Muscle layer of duodenum (tissue), 2 donors: ENCODE measurements at regions not wholly inside any gene's neighbourhood (a gene's known extent, or its start where the extent isn't known, plus 50 kb on each side); places are given as distances from the start of the nearest gene placed in this dataset.
"Not testable (repeated sequence)": the region's sequence is repeated elsewhere in the genome, so short reads cannot be mapped to it uniquely, and the experiment has no call there.

Experiments
- H3K27ac ChIP-seq: one replicate; pipeline ENCODE4 v1.7.0; 2013; ENCODE audit warnings: mild to moderate bottlenecking, low read length
- H3K27me3 ChIP-seq: one replicate; pipeline ENCODE4 v1.7.0; 2013; ENCODE audit warnings: low read depth, mild to moderate bottlenecking, control low read depth, low read length
- H3K36me3 ChIP-seq, 2 donors: one replicate each; pipeline ENCODE4 v1.7.0; 2013; ENCODE audit warnings: low read length in 2 of 2, control low read depth in 1 of 2, mild to moderate bottlenecking in 1 of 2; ENCODE audit not compliant: insufficient read depth in 2 of 2, control insufficient read depth in 1 of 2
- H3K4me1 ChIP-seq, 2 donors: one replicate each; pipeline ENCODE4 v1.7.0; 2013; ENCODE audit warnings: low read length in 2 of 2, mild to moderate bottlenecking in 2 of 2, control low read depth in 1 of 2, moderate library complexity in 1 of 2; ENCODE audit not compliant: insufficient read depth in 2 of 2, control insufficient read depth in 1 of 2
- H3K4me3 ChIP-seq, 2 donors: one replicate each; pipeline ENCODE4 v1.7.0; 2013; ENCODE audit warnings: low read length in 2 of 2, low read depth in 1 of 2, mild to moderate bottlenecking in 1 of 2
- H3K9me3 ChIP-seq, 2 donors: one replicate each; pipeline ENCODE4 v1.7.0; 2013; ENCODE audit warnings: low read length in 2 of 2, control low read depth in 1 of 2, mild to moderate bottlenecking in 1 of 2; ENCODE audit not compliant: control insufficient read depth in 1 of 2
- donor health status: healthy.

DNA sequence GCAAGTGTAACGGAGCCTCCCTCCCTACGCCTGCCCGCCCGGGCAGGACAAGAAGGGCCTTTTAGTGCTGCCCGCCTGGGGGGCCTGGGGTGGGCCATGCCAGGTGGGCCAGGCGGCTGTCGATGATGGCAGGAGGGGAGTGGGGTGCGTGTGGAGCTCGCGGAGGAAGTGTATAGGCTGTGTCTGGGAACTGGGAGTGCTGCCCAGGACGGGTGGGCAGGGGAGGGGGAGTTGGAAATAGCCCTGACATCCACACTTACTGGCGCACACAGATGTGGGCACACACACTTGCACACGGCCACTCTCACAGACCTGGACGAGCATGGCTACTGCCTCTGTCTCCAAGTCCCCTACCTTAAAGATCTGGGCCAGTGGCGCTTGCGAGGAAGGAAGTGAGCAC lies 196.0 kb downstream of the TBC1D2B start:
- H3K27ac ChIP-seq, H3K4me1 ChIP-seq, H3K36me3 ChIP-seq, H3K9me3 ChIP-seq, H3K4me3 ChIP-seq, H3K27me3 ChIP-seq: not testable (repeated sequence)

DNA sequence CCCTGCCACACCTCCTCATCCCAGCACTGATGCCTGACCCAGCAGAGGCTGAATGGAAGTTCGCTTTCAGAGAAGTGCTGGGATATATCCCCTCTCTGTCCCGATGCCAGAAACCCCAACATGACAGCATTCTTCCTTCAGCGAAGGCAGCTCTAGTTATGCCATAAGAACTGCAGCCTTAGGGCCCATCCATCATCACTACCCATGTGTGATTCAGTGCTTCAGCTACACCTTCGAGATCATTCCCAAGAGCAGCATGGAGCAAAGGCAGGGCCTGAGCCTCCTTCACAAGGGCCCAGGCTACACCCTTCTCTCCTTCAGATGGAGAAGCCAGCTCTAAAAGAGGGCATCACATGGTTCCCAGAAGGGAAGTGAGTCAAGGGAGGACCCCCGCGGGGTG lies 198.0 kb downstream of the TBC1D2B start:
- H3K4me1 ChIP-seq, H3K4me3 ChIP-seq, H3K36me3 ChIP-seq, H3K27ac ChIP-seq, H3K9me3 ChIP-seq, H3K27me3 ChIP-seq: not testable (repeated sequence)

DNA sequence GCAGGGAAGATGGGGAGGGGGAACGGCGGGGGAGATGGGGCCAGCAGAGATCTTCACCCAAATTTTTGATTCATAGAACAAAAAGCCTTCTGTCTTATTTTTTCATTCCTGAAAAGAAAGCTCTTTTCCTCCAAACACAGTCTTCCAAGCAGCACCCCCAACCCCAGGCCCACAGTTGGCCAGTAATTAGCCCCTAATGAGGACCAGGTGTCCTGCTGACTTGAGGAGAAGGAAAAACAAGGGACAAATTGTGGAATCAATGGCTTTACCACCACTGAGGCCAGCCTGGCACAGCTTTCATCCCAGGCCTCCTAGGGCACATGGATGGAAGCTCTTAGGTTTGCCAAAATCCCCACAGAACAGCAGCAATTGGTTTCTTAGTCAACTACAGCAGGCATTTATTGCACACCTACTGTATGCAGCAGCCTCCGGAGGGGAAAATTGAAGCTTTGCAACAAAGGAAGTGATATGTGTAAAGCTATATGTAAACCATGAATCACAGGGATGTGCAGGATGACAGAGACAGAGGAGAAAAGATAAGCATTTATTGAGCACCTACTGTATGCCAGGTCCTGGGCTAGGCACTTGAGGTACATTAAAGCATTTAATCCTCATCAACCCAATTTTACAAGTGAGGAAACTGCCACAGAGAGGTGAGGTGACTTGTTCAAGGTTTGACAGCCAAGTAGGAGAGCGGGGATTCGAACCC lies 199.5 kb downstream of the TBC1D2B start:
- Histone ChIP-seq H3K27ac (no peak overlapping the region), H3K36me3 (no peaks in the 10 kb centered on the region), H3K27me3 (no peaks in the 10 kb centered on the region), H3K4me3 (no peak overlapping the region), H3K9me3 (no peaks in the 10 kb centered on the region), H3K4me1 (no peaks in the 10 kb centered on the region)

DNA sequence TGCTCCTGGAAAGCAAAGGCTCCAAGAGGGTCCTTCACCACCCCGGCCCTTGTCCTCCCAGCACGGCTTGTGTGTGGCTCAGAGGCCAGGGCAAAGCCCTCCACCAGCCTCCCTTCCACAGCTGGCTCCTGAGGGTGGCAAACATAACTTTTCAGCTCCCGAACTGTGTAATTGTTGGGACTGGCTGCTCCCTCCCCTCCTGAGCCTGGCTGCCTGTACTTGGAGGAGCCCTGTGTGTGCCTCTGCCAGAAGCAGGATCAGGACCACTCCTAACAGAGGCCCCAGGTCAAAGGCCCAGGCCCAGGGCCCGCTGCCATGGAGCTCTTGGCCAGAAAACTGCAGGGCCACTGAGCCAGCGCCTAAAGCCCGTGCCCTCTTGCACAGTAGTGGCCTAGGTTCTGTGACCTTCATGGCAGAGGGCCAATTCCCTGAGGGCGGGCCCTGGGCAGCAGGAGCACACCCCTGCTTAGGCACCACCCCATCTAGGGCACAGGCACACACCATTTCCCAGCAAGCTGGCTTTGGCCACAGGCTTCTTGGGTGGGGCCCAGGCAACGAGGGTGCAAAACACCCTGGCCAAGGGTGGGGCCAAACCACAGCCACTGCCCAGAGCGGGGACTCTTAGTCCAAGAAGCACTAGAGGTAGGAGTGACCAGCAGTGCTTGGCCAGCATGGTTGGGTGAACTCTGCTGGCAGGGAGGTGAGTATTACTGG lies 201.2 kb downstream of the TBC1D2B start:
- H3K4me1 ChIP-seq, H3K4me3 ChIP-seq, H3K36me3 ChIP-seq, H3K27ac ChIP-seq, H3K27me3 ChIP-seq, H3K9me3 ChIP-seq: not testable (repeated sequence)

DNA sequence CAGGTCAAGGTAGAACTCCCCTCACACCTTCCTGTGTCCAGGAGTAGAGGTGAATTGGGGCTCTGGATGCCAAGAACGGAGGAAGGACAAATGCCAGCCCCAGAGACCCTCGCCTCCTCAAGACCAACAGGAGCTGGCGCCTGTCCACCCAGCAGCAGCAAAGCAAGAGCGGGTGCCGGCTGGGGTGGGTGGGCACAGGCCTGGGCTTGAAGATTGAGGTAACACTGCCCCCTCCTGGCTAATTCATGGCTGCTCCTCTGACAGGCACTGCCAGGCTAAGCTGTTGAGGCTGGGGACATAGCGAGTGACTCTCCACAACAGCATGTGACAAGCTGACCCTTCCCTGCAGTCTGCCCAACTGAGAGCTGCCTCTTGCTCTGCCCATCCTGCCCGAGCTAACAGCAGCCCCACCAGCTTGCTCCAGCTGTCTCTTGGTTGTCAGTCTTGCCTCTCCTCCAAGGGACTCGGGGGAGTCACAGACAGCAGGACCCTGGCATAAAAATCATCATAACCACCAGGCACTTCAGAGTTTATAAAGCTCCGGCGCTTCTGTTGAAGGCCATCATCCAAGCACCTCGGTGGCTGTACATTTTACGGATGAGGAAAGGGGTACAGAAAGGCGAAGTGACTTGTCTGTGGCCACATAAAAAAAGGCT lies 202.3 kb downstream of the TBC1D2B start:
- not testable (repeated sequence) for H3K4me3 ChIP-seq, H3K36me3 ChIP-seq, H3K9me3 ChIP-seq, H3K27ac ChIP-seq, H3K4me1 ChIP-seq, H3K27me3 ChIP-seq

DNA sequence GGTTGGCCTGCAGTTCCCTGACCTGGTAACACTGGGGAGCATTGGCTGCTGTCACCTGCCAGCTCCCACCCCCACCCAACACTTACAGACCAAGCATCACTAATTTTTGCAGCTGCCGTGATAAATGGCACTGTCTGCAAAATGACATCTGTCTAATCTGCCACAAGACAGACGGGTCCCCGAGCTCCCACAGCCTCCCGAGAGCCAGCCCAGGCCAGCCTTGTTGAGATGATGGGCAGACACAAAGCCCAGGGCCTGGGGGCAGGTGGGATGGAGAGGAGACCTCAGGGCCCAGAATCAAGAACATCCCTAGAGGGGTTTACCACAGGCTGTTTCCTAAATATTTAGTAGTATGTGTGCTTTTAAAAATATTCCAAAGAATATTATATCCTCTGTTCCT lies 203.4 kb downstream of the TBC1D2B start:
- Histone ChIP-seq H3K4me3 (no peak overlapping the region), H3K36me3 (no peaks in the 10 kb centered on the region), H3K27ac (no peak overlapping the region), H3K9me3 (no peaks in the 10 kb centered on the region), H3K4me1 (no peaks in the 10 kb centered on the region), H3K27me3 (no peaks in the 10 kb centered on the region)

DNA sequence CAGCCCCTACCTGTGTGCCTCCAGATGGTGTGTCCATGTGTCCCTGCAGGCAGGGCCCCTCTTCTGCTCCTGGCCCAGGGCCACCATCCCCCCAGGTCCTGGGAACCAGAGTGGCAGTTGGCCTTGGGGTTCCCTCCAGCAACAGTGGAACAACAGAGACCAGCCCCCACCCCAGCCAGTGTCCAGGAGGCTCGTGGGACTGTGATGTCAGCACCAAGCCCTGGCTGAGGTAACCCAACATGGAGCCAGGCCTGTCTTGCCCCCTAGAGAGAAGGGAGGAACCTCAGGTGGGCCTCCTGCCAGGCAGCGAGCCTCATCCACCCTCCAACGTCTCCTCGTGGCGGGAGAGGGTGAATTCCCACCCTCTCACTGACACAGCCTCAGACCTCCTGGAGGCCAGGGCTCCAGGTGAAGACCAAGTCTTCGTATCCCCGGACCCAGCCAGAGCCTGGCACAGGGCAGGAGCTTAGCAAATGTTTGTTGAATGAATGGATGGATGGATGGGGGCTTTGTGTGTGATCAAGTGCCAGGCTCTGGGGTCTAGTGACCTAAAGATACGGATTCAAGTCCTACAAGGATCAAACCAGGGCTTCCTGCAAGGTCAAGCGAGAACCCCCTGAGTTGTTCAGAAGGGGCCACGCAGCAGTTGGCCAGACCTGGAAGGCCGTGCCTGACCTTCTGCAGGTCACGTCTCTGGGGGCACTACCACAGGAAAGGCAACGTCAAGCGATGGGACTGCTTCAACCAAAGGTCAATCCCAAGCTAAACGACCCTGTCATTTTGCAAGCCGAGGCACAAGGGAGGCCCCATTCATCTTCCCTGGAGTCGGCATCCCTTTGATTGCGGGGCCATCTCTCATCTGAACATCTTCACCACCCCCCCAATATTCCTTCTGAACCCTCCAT lies 204.7 kb downstream of the TBC1D2B start:
- not testable (repeated sequence) for H3K4me1 ChIP-seq, H3K27ac ChIP-seq, H3K36me3 ChIP-seq, H3K4me3 ChIP-seq, H3K27me3 ChIP-seq, H3K9me3 ChIP-seq

DNA sequence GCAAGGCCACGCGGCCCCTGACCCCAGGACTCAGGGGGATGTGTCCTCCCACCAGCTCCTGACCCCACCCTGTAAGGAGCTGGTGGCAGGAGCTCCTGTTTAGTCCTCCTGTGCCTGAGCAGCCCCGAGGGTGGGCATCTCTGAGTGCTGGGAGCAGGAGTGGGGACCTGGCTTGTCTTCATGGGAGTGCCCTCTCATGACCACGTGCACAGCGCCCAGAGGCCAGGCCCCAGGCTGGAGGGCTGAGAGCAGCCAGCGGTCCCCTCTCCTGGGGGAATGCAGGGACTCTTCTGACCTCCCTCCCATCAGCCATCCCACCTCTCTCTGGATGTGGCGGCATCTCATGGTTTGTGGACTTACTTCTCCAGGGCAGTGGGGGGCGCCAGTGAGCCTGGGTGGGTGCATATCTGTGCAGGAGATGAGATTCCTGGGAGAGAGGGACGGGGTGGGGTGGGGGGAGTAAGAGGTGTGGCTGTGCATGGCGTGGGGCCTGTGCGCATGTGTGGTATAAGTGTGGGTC lies 205.6 kb downstream of the TBC1D2B start:
- Histone ChIP-seq H3K27ac (no peak overlapping the region), H3K4me3 (no peak overlapping the region), H3K4me1 (no peaks in the 10 kb centered on the region)

DNA sequence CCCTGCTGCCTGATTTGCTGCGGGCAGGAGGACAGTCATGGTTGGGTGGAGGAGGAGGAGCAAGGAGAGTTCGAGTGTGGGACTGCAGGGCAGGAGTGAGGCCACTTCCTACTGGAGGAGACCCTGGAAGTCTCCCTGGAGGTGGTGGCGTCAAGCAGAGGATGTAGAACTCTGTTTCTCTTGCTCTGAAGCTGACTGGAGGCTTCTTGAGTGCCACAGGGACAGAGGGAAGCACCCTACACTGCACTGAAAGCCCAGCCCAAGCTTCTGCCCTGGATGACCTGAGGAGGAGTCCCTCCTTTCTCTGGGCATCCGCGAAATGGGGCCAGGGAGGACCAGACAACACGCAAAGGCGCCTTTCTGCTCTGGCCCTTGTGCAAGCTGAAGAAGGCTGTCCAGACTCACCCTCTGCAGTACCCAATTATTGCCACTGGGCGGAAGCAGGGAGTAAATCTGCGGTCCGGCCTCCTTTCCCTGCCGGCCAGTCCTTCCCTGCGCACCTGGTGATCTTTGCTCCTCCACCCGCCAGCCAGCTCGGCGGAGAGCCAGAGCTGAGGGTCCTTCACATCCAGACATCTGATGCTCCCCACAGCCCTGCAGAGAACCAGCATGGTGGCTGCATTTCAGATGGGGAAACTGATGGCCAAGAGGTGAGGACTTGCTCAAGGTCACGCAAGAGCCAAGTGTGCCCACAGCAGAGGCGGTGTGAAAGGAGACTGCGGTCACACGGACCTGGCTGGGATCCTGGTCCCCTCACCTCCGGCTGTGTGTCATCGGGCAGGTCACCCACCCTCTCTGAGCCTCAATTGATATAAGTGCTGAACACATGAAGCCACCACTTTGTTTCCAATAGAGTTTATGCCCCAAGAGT lies 207.1 kb downstream of the TBC1D2B start:
- H3K9me3 ChIP-seq = no peaks in the 10 kb centered on the region
- no peaks in the 10 kb centered on the region for H3K4me1 ChIP-seq
- no peaks in the 10 kb centered on the region for H3K27me3 ChIP-seq
- no peak overlapping the region for H3K4me3 ChIP-seq
- H3K27ac ChIP-seq = no peak overlapping the region
- no peaks in the 10 kb centered on the region for H3K36me3 ChIP-seq

More for the DNA sequence above, 205.6 kb downstream of the TBC1D2B start:
- Histone ChIP-seq H3K27me3 (no peaks in the 10 kb centered on the region), H3K36me3 (no peaks in the 10 kb centered on the region), H3K9me3 (no peaks in the 10 kb centered on the region)

DNA sequence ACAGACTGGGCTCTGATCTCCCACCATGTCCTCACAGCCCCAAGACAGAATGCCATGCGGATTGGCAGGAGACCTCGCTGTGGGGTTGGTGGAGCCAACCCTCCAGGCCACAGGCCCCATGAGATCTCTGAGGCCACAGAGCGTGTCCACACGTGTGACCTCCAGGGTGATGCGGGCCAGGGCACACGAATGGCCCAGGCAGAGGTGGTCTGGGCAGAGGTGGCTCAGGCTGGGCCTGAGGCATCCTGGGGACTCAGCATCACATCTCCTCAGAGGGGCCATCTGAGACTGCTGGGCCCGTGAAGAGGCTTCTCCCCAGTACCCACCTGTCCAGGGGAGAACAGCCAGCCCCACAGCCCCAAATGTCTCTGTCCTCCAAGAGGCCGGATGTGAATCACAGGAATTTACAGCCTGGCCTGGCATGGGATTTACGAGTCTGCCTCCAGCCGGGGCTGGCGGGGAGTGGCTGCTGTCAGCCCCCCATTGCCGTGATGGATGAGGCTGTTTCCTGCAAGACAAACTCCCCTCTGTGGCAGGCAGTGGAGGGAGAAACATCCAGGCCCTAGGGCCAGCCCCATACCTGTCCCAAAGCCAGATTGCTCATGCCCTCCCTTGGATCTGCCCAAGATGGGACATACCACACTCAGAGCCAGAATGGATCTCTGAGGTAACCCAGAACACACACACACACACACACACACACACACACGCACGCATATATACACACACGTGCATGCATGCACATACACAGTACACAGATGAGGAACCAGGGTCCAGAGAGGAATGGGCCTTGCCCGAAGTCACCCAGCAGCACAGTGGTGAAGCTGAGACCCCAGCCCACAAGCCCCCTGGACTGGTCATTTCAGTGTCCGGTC lies 208.3 kb downstream of the TBC1D2B start:
- H3K4me1 ChIP-seq = no peaks in the 10 kb centered on the region
- no peaks in the 10 kb centered on the region for H3K36me3 ChIP-seq
- no peak overlapping the region for H3K27ac ChIP-seq
- H3K9me3 ChIP-seq = no peaks in the 10 kb centered on the region
- no peaks in the 10 kb centered on the region for H3K27me3 ChIP-seq
- H3K4me3 ChIP-seq = no peak overlapping the region
